ENCODE measurements at regions not wholly inside any gene's neighbourhood (a gene's known extent, or its start where the extent isn't known, plus 50 kb on each side); places are given as distances from the start of the nearest gene placed in this dataset.

DNA sequence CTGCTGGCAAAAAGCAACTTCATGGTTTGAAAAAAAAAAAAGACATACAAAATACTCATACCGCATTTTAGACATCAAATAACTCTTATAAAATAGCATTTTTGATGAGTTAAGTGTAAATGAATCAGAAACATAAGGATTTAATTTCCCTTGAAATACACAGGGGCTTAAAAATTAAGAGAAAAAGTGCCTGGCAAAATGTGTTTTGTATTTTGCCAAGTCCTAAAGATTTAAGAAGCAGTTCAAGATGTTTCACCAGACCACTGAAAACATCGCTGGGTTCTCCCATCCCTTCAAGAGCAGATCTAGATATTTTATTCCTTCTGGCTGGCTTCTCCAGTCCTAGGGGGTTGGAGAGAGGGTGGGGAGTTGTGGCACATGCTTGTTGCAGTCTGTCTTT, 396.4 kb downstream of the INHBA start:
- TF ChIP-seq CTCF (IDR thresholded peaks at IDR 0.05) = no peak
- no peak for TF ChIP-seq POLR2A (IDR thresholded peaks at IDR 0.05)
- no peak for TF ChIP-seq EP300 (IDR thresholded peaks at IDR 0.05)
